PC-9 (cell line): ENCODE measurements at regions not wholly inside any gene's neighbourhood (a gene's known extent, or its start where the extent isn't known, plus 50 kb on each side); places are given as distances from the start of the nearest gene placed in this dataset.

ENCODE experiments used
- CTCF ChIP-seq: fragments of 200-600 bp; sonication (generic); conservative IDR thresholded peaks from 2 replicates; pipeline ENCODE4 v1.6.1; 2017; ENCODE audit warnings: mixed run types, antibody characterized with exemption, mild to moderate bottlenecking, moderate library complexity
- EZH2 ChIP-seq: fragments of 200-600 bp; sonication (generic); IDR thresholded peaks from 2 replicates; pipeline ENCODE4 v1.8.0; 2017; ENCODE audit warnings: antibody characterized with exemption, low read depth

GRCh38 chr13:82147526-82147925 is 1734.7 kb downstream of the SLITRK1 start:
- TF ChIP-seq CTCF (no peak), EZH2 (no peak)
